Endometrial microvascular endothelial cells (primary cell): ENCODE measurements at regions not wholly inside any gene's neighbourhood (a gene's known extent, or its start where the extent isn't known, plus 50 kb on each side); places are given as distances from the start of the nearest gene placed in this dataset.

Experiments used
- in situ Hi-C: cut with HindIII; loops from 2 replicates; pipeline ENCODE4 v1.10.0; 2017; ENCODE audit warnings: low sequenced_read_pairs, low pct_unique_long_range_greater_than_20kb; ENCODE audit errors: inconsistent ontology term

DNA sequence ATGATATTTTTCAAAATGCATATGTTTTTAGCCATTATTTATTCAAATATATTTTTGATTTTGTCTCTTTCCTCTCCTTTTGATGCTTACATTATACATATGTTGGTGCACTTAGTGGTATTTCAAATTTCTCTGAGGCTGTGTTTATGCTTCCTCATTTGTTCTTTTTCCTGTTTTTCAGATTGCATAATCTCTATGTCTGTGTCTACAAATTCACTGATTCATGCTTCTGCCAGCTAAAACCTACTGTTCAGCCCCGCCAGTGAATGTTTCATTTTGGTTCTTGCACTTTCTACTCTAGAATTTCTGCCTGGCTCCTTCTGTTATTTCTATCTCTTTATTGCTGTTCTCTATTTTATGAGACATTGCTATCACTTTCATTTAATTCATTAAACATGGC is 951.7 kb upstream of the CNTNAP5 start:
- in situ Hi-C loops, result no loop called here

DNA sequence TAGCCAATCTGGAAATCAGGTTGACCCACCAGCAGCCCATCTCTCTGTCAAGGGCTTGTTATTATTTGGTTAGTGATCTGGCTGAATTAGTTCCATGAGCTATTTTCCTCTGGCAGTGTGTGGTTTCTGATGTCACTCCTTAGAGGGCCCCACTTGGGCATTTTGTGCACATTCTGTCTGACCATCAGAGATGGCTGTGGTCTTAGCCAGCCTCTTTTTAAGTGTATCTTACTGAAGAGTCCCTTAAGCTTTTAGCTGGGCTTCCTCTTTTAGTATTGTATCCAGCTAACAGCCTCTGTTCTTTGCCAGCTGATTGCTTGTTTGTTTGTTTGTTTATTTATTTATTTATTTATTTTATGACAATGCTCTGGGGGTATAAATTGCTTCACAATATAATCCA is 951.1 kb upstream of the CNTNAP5 start:
- in situ Hi-C loops, result no loop called here

DNA sequence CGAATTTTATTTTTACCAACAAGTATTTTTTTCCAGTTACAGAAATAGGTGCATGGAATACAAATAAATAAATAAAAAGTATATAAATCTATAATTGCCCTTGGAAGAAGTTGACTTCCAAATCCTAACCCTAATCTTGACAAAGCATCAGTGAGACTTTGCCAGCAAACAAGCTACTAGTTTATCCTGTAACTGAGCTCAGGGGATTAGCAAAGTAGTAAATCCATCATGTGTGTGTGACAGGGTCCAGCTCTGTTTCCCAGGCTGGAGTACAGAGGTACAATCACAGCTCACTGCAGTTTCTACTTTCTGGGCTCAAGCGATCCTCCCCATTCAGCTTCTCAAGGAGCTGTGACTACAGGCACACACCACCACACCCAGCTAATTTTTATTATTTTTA is 948.0 kb upstream of the CNTNAP5 start:
- in situ Hi-C loops, result no loop called here

DNA sequence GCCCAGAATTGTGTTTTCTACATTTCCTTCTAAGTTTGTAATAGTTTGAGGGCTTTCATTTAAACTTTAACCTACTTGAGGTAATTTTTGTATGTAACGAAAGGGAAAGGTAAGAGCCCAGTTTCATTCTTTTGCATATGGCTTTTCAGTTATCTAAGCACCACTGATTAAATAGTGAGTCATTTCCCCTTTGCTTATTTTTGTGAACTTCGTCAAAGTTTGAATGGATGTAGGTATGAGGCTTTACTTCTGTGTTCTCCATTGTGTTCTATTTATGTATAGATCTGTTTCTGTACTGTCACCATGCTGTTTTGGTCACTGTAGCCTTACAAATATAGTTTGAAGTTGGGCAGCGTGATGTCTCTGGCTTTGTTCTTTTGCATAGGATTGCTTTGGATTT is 944.8 kb upstream of the CNTNAP5 start:
- in situ Hi-C loops, result no loop called here

DNA sequence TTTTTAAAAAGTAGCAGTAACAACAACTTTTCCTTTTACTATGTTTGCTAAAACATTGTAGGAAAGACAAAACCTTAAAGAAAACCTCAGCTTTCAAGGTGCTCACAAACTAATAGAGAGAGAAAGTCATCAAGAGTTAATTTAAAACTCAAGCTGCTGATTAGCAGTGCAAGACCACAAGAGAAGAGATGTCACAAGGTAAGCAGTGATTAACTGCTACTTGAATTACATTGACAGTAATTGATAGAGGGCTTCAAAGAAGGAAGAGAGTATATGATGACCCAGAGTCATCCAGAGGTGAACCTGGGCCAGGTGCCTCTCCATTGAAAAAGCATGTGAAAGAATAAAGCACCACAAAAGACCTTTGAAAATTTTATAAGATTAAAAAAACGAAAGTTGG is 939.6 kb upstream of the CNTNAP5 start:
- in situ Hi-C loops, result no loop called here

DNA sequence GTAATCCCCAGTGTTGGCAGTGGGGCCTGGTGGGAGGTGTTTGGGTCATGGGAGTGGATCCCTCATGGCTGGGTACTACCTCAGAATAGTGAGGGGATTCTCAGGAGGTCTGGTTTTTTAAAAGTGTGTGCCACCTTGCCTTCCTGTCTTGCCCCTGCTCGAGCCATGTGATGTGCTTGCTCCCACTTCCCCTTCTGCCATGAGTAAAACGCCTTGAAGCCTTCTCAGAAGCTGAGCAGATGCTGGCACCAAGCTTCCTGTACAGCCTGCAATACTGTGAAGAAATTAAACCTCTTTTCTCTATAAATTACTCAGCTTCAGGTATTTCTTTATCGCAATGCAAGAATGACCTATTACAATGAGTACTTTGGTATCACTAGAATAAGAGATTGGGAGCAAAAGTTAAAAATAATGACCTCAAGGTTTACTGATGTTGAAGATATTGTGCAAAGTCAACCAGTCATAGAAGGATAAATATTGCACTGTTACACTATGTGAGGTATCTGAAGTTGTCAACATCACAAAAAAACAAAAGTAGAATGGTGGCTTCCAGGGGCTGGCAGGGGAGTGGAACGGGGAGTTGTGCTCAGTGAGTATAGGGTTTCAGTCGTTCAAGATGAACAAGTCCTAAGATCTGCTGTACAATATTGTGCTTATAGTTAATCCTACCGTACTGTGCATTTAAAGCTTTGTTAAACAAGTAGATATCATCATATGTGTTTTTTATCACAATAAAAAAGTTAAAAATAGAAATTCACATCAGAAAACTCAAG is 938.3 kb upstream of the CNTNAP5 start:
- in situ Hi-C loops, result no loop called here

DNA sequence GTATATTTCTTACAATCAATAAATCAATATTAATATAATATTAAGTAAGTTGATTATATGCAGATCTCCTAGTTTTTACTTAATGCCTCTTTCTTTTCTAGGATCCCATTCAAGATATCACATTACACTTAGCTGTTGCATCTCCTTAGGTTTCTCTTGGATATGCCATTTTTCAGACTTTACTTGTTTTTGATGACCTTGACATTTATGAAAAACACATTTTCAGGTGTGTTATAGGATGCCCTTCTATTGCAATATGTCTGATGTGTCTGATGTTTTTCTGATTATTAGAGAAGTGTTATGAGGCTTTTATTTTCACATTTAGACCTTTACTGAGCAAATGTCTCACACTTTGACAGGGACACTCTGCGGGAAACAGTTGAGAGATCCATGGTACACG is 933.6 kb upstream of the CNTNAP5 start:
- in situ Hi-C loops, result no loop called here

DNA sequence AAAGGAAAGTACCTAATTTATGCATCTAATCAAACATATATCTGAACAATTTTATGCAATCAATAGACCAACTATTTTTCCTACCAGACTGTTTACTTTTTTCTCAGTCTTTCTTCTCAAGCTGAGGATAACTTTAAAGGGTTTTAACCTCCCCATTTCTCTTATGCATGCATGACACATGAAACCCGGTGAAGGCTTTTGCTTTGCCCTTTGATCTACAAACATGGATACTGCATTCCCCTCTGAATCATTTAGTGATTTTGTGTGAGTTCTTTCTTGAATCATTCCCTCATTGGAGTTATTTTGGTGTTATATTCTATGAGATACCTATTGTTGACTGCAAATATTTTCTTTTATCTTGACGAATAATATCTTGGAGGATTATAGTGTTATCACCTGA is 931.9 kb upstream of the CNTNAP5 start:
- in situ Hi-C loops, result no loop called here

DNA sequence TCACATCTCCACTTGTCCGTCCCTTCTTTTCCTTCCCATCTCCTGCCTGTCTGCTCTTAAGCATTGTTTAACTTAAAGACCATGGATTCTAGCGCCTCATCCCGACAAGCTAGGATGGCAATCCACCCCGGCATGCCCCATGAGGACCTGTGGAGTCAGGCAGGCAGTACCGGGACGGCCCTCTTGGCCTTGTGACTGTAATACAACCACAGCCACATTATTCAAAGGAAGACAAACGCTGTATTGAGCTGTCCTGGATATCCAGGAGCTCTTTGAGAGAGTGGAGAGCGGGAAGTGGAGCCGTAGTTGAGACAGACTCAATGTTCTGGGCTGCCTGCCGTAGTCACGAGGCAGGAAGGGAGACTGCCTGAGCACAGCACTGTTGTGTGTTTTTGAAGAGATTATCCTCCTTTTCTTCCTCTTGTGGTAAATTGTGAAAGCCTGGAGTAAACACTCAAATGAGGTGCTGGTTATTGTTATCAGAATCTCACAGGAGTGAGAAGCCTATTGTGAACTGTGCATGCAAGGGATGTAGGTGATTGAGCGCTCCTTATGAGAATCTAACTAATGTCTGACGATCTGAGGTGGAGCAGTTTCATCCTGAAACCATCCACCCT is 929.8 kb upstream of the CNTNAP5 start:
- in situ Hi-C loops, result no loop called here

DNA sequence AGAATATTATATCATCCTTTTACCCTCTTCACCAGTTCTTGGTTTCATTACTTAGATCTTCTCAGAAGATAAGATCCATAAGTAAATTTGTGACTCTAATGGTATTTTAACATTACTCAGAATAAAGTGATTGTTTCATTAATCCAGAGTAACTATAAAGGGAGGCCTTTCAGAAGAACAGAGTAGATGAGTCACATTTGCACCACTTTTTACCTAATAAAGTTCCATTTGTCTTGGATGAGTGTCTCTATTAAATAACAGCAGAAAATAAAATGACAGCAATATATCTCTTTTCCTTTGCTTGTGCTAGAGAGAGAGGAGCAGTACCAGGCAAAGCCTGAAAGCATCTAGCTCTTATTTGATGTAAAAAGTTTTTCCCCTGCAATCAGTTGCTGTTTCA is 926.5 kb upstream of the CNTNAP5 start:
- in situ Hi-C loops, result no loop called here

DNA sequence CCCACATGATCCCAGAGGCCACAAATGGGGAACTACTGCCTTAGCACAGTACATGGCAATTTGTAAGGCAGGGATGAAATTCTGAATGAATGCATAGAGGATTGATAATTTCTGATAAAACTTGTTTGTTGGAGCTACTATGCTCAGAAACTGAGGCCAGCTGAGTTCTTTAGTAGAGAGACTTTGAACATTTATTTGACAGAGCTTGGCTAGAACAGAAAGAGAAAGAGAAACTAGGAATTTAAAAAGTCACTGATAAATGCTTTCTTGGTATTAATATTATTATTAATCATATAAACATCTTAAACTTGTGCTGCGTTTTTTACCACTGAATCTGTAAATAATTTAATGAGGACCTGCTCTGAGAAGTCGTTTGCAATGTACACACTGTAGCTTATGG is 923.7 kb upstream of the CNTNAP5 start:
- in situ Hi-C loops, result no loop called here

DNA sequence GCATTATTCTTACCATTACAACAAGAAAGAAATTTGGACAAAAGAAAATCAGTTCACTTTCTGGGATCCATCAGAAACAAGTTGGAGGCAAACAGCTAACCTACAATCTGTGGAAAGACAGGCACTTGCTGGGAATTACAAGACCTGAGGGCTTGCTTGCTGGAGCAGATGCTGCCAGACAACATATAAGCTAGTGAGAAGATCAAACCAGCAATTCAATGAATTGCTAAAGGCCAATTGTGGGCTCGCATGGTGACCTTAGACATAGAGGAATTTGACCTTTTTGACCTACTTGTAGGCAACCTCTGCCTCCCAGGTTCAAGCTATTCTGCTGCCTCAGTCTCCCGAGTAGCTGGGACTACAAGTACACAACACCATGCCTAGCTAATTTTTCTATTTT is 921.2 kb upstream of the CNTNAP5 start:
- in situ Hi-C loops, result no loop called here

DNA sequence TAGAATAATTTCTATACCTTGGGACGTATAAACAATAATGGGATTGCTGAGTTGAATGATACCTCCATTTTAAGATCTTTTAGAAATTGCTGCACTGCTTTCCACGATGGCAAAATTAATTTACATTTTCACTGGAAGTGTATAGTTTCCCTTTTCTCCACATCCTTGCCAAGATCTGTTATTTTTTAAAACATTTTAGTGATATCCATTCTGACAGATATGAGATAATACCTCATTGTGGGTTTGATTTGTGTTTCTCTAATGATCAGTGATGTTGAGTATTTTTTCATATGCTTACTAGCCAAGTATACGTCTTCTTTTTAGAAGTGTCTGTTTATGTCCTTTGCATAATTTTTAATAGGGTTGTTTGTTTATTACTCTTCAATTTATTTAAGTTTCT is 908.5 kb upstream of the CNTNAP5 start:
- in situ Hi-C loops, result no loop called here

DNA sequence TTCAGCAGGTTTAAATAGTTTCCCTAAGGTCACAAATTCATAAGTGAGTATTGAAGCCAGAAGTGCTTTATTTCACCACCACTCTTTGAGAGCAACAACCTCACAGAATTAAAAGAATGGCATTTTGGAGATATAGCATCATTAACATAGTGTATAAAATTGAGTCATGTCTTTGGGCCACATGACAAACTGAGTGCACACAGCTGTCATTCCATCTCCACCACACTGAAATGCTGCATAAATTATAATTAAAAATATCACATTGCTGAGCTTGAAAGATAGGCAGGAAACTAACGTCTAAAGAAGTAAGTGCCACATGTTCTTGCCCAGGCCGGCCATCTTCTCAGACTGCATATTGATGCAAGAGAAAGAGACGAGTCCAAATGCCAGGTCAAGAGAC is 897.9 kb upstream of the CNTNAP5 start:
- in situ Hi-C loops, result no loop called here

DNA sequence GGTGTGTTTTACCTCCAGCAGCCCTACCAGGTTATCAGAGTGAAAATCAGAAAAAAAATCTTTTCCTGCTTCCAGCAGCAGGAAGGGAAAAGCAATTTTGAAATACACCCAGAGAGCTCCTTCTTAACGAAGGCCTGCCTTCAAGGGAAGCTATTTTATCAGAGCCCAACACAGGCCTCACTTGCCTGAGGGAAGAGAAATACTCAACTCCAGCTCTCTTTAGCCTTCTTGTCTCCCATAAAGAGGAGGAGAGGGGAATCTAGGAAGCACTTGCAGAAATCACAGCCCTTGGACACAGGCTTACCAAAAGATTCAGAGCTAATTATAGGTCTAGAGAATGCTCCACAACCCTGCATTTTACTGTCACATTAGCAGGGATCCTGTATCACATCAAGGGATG is 896.1 kb upstream of the CNTNAP5 start:
- in situ Hi-C loops, result no loop called here

DNA sequence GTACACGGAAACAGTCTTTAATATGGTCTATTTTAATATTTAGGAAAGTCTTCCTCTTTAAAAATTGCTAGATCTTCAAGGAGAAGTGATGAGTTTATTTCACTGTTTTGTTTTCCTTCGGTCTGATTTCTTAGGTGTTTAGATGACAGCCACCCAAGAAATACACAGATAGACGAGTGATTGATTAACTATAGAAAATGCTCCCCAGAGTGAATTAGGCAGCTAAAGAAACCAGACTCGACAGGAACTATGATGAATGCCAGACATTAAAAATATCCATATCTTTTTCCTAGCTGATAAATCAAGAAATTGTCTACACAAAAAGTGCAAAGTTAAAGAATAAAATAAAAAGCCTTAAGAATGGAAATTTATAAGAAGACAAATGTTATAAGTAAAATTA is 888.7 kb upstream of the CNTNAP5 start:
- in situ Hi-C loops, result no loop called here

DNA sequence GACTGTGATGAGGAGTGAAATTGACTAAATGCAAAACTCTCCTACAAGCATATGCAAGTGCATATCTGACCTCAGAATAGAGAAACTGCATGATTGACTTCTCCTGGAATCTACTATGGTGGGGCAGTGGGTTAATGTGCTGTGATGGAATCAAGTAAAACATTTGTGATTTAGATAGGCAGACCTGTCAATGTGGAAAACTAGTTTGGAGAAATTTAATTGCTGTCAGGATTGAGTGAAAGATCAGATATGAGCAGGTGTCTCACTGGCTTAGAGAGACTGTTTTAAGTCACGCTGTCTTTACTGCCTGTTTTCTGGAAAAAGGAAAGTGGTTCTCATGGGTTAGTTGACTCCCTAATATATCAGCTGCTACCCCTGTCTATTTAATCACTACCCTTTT is 881.0 kb upstream of the CNTNAP5 start:
- in situ Hi-C loops, result no loop called here

DNA sequence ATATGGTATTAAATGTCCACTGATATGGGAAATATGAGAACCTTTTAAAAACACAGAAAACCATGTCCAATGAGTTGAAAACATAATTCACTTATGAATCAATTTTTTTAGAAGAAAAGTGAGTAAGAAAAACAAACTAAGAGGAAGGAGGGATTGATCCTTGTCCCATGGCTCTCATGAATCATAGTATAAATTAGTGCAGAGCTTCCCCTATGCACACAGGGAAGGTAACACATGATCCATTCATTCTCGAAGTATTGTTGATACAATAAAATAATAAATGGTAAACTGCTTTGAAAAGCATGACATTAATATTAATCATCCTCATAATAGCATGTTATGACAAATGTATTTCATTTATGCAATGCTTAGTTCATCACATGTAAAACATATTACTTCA is 872.0 kb upstream of the CNTNAP5 start:
- in situ Hi-C loops, result no loop called here

DNA sequence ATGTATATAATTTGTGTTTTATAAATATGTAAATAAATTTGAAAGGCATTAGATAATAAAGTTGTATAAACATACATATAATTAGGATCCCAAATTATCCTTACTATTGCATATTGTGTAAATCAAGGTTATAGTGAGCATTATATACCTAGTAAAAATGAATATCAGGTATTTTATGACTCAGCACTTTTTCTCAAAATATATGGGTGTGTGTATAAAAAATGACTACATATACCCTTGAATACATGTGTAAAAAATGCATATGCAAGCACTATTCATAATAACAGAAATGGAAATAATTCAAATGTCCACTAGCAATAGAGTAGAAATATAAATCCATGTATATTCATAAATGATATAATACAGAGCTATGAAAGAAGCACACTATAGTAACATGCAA is 870.9 kb upstream of the CNTNAP5 start:
- in situ Hi-C loops, result no loop called here

DNA sequence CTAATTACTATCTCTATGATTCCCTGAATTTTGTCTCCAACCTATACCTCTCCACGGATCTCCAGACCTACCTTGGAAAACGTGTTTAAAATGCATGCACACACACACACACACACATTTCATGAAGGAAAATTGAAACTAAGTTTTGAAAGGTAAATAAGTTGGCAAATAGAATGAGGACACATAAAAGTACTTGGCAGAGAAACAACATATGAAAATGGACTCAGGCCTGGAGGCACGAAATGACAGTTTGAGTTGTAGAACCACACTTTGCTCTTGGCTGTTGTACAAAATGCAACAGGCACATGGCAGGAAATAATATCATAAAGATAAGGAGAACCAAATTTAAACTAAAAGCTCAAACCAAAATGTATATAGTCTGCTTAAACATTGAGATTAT is 868.1 kb upstream of the CNTNAP5 start:
- in situ Hi-C loops, result no loop called here
